ENCODE measurements at regions not wholly inside any gene's neighbourhood (a gene's known extent, or its start where the extent isn't known, plus 50 kb on each side); places are given as distances from the start of the nearest gene placed in this dataset.

- TF ChIP-seq CTCF (IDR thresholded peaks at IDR 0.05; ENCODE audit: control extremely low read depth, extremely low read depth, low read depth, missing control alignments): no peak
- POLR2A ChIA-PET: no interaction called here
- CTCF ChIA-PET: no interaction called here
- no peak for DNase-seq (ENCODE audit: extremely low spot score)
Observed at GRCh38 chr4:125125276-125125675, 189.5 kb upstream of the FAT4 start.

GRCh38 chr4:125123570-125124109 lies 191.1 kb upstream of the FAT4 start:
- POLR2A ChIA-PET: no interaction called here
- DNase-seq (ENCODE audit: extremely low spot score): no peak
- CTCF ChIA-PET: no interaction called here
- TF ChIP-seq CTCF (IDR thresholded peaks at IDR 0.05; ENCODE audit: control extremely low read depth, extremely low read depth, low read depth, missing control alignments): no peak

- DNase-seq (ENCODE audit: extremely low spot score): no peak
- POLR2A ChIA-PET: no interaction called here
- CTCF ChIA-PET: no interaction called here
- no peak for TF ChIP-seq CTCF (IDR thresholded peaks at IDR 0.05; ENCODE audit: control extremely low read depth, extremely low read depth, low read depth, missing control alignments)
Observed at GRCh38 chr4:125121581-125121980, 193.2 kb upstream of the FAT4 start.

GRCh38 chr4:125116431-125116830 lies 198.3 kb upstream of the FAT4 start:
- CTCF ChIA-PET: interaction anchor here (0.9 kb wide), 1 partner anchor 19 kb away, joined by 3 read pairs; no protein-coding TSS in a partner anchor
- DNase-seq (ENCODE audit: extremely low spot score): no peak
- POLR2A ChIA-PET: no interaction called here
- TF ChIP-seq CTCF (IDR thresholded peaks at IDR 0.05; ENCODE audit: control extremely low read depth, extremely low read depth, low read depth, missing control alignments): no peak

GRCh38 chr4:125115941-125116340 lies 198.8 kb upstream of the FAT4 start:
- no peak for DNase-seq (ENCODE audit: extremely low spot score)
- no peak for TF ChIP-seq CTCF (IDR thresholded peaks at IDR 0.05; ENCODE audit: control extremely low read depth, extremely low read depth, low read depth, missing control alignments)
- ChIA-PET CTCF (interaction anchor here (0.9 kb wide), 1 partner anchor 19 kb away, joined by 3 read pairs; no protein-coding TSS in a partner anchor), POLR2A (no interaction called here)

- no peak for TF ChIP-seq CTCF (IDR thresholded peaks at IDR 0.05; ENCODE audit: control extremely low read depth, extremely low read depth, low read depth, missing control alignments)
- ChIA-PET POLR2A (no interaction called here), CTCF (no interaction called here)
- DNase-seq (ENCODE audit: extremely low spot score): no peak
Observed at GRCh38 chr4:125115476-125115875, 199.3 kb upstream of the FAT4 start.

- POLR2A ChIA-PET: no interaction called here
- no peak for TF ChIP-seq CTCF (IDR thresholded peaks at IDR 0.05; ENCODE audit: control extremely low read depth, extremely low read depth, low read depth, missing control alignments)
- no peak for DNase-seq (ENCODE audit: extremely low spot score)
- CTCF ChIA-PET: interaction anchor here (0.8 to 1.4 kb wide), 3 partner anchors 11 to 27 kb away, joined by 3 to 4 read pairs (median 4); no protein-coding TSS in a partner anchor
Observed at GRCh38 chr4:125112536-125112935, 202.2 kb upstream of the FAT4 start.

All from GM10248 (cell line).